ENCODE measurements at regions not wholly inside any gene's neighbourhood (a gene's known extent, or its start where the extent isn't known, plus 50 kb on each side); places are given as distances from the start of the nearest gene placed in this dataset.

DNA sequence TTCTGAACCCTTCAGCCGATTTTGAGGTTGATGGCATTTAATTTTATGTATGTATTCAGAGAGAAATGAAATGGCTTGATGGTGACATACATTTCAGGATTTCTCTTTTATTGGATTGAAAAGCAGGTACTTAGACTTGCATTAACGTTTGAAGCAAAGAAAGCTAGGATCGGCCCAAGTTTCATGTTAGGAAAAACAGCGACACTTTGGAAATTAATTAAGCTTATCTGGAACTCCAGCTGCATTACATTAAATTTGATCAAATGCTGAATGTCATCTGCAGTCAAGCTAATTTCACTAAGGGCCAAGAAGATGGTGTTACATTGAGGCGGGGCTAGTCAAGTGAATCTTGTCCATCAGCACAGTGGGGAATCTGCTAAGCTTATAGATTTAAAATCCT is 441.8 kb downstream of the IRS1 start:
- TF ChIP-seq, protein P1, sequence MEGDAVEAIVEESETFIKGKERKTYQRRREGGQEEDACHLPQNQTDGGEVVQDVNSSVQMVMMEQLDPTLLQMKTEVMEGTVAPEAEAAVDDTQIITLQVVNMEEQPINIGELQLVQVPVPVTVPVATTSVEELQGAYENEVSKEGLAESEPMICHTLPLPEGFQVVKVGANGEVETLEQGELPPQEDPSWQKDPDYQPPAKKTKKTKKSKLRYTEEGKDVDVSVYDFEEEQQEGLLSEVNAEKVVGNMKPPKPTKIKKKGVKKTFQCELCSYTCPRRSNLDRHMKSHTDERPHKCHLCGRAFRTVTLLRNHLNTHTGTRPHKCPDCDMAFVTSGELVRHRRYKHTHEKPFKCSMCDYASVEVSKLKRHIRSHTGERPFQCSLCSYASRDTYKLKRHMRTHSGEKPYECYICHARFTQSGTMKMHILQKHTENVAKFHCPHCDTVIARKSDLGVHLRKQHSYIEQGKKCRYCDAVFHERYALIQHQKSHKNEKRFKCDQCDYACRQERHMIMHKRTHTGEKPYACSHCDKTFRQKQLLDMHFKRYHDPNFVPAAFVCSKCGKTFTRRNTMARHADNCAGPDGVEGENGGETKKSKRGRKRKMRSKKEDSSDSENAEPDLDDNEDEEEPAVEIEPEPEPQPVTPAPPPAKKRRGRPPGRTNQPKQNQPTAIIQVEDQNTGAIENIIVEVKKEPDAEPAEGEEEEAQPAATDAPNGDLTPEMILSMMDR (conservative IDR thresholded peaks at IDR 0.05; ENCODE audit: low read depth, low read length) = no peak
- no peak for TF ChIP-seq EZH2 (IDR thresholded peaks at IDR 0.05; ENCODE audit: borderline replicate concordance, low read depth, low read length, poor library complexity, severe bottlenecking)

Data from A673 (cell line).